H1 (cell line): ENCODE measurements at regions not wholly inside any gene's neighbourhood (a gene's known extent, or its start where the extent isn't known, plus 50 kb on each side); places are given as distances from the start of the nearest gene placed in this dataset.

Experiments
- ASH2L ChIP-seq: fragments of 200-600, 300-600 bp; sonication (generic); IDR thresholded peaks from one replicate; pipeline ENCODE4 v1.7.1; 2017; ENCODE audit warnings: low read length
- BCL11A ChIP-seq, 2 experiments: IDR thresholded peaks; one replicate each; pipeline ENCODE4 v1.6.1; 2011; ENCODE audit warnings: low read depth in 2 of 2, low read length in 2 of 2, mild to moderate bottlenecking in 2 of 2
- CEBPB ChIP-seq: IDR thresholded peaks from 2 replicates; pipeline ENCODE4 v1.6.1; 2012; ENCODE audit warnings: low read depth, low read length
- RBBP5 ChIP-seq: IDR thresholded peaks from 2 replicates; pipeline ENCODE4 v1.7.1; 2012; ENCODE audit warnings: low read depth, mild to moderate bottlenecking, inconsistent platforms, low read length, moderate library complexity, borderline replicate concordance
- RFX5 ChIP-seq: IDR thresholded peaks from 2 replicates; pipeline ENCODE4 v1.6.1; 2011; ENCODE audit warnings: low read depth, low read length, improper control_type of control experiment, borderline replicate concordance
- SIN3A ChIP-seq, 2 experiments: IDR thresholded peaks in 1 of 2; conservative IDR thresholded peaks in 1 of 2; 2 replicates each; pipeline ENCODE4 v1.6.1; 2011 to 2012; ENCODE audit warnings: low read length in 2 of 2, improper control_type of control experiment in 1 of 2, low read depth in 1 of 2, mild to moderate bottlenecking in 1 of 2
- SP4 ChIP-seq: IDR thresholded peaks from 2 replicates; pipeline ENCODE4 v1.6.1; 2012; ENCODE audit warnings: low read length, inconsistent platforms

DNA sequence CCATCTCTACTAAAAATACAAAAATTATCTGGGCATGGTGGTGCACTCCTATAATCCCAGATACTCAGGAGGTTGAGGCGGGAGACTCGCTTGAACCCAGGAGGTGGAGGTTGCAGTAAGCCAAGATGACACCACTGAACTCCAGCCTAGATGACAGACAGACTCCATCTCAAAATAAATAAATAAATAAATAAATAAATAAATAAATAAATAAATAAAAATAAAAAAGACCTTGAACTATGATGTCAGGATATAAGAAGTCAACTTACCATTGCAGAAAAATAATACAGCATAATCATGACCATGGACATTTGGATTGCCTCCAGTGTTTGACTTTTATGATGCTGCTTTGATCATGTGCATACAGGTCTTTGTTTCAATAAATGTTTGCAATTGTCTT lies 484.3 kb upstream of the ROBO1 start (continued):
- TF ChIP-seq SIN3A (conservative IDR thresholded peaks at IDR 0.05 in 1 of 2, IDR thresholded peaks at IDR 0.05 in 1 of 2; ENCODE audit: low read depth in 1 of 2, low read length in 2 of 2) (no peak), SP4 (no peak), RBBP5 (no peak), RFX5 (no peak), BCL11A (IDR thresholded peaks at IDR 0.05; ENCODE audit: low read depth in 2 of 2, low read length in 2 of 2) (no peak), ASH2L (no peak), CEBPB (no peak)
